Body of pancreas (tissue), 4 donors: ENCODE measurements at regions not wholly inside any gene's neighbourhood (a gene's known extent, or its start where the extent isn't known, plus 50 kb on each side); places are given as distances from the start of the nearest gene placed in this dataset.
"Not testable (repeated sequence)": the region's sequence is repeated elsewhere in the genome, so short reads cannot be mapped to it uniquely, and the experiment has no call there.

ENCODE experiments used
- ATAC-seq: fragments of 150-250 bp; one replicate; pipeline ENCODE4 v1.9.1; 2016
- DNase-seq, 4 donors: peaks; one replicate each; pipeline ENCODE4 v3.0.0-alpha.2; 2019
- H3K27ac ChIP-seq, 4 donors: fragments of 200-600 bp; sonication (generic); 1 replicate in 3 of 4; 2 replicates in 1 of 4; pipeline versions ENCODE4 v1.5.1 to v1.6.1; 2016 to 2019; ENCODE audit warnings: mild to moderate bottlenecking in 1 of 4, mixed read lengths in 1 of 4, moderate library complexity in 1 of 4
- H3K27me3 ChIP-seq, 2 donors: fragments of 200-600 bp; sonication (generic); one replicate each; pipeline ENCODE4 v1.6.0; 2016; ENCODE audit warnings: mild to moderate bottlenecking in 1 of 2
- H3K36me3 ChIP-seq, 2 donors: fragments of 200-600 bp; sonication (generic); replicated peaks in 1 of 2; 2 replicates each; pipeline ENCODE4 v1.5.1; 2016; ENCODE audit warnings: low read depth in 2 of 2; ENCODE audit not compliant: insufficient read depth in 1 of 2
- H3K4me1 ChIP-seq: fragments of 200-600 bp; sonication (generic); one replicate; pipeline ENCODE4 v1.6.0; 2016
- H3K4me3 ChIP-seq, 2 donors: fragments of 200-600 bp; sonication (generic); 1 replicate in 1 of 2; 2 replicates in 1 of 2; pipeline ENCODE4 v1.5.1; 2016 to 2019
- H3K9me3 ChIP-seq, 3 donors: fragments of 200-600 bp; sonication (generic); 1 replicate in 2 of 3; 2 replicates in 1 of 3; pipeline ENCODE4 v1.5.1; 2016
- POLR2A ChIP-seq, 3 donors: fragments of 450-650 bp; IDR thresholded peaks; one replicate each; pipeline ENCODE4 v1.6.1; 2016; ENCODE audit warnings: antibody characterized with exemption in 3 of 3, mild to moderate bottlenecking in 2 of 3
- WGBS, 2 donors: methylation state at CpG; one replicate each; pipeline ENCODE4 v1.1.5; 2017; 5-methylcytosine and 5-hydroxymethylcytosine counted together
- intact Hi-C: fragments of 100-400 bp; cut with DNase I; formaldehyde crosslinking; loops from one replicate; pipeline ENCODE4 v1.15.1; 2023
- TF ChIP-seq, protein P1 (sequence below), 7 experiments: fragments of 450-650 bp in 4 of 7; fragments of 200-600 bp in 3 of 7; sonication (generic) in 3 of 7; IDR thresholded peaks; one replicate each; pipeline ENCODE4 v1.5.1; 2016 to 2019; ENCODE audit warnings: antibody characterized with exemption in 7 of 7

DNA sequence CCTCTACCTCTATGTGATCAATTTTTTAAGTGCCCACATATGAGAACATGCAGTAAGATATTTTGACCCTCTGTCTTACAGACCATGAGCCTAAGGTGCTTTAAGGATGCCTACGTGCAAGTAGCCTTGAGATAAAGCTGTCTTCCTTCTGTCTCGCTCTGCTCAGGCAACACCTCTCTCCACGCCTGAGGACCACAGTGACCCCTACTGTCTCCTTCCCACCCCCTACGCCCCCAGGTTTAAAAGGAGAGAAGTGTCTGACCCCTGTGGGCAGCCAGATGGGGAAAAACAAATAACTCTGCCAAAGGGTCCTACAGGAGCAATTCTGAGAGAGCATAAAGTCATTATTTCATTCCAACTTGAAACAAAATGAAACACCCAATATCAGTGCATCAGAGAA is 286.4 kb upstream of the TMEM132C start:
- Histone ChIP-seq H3K27me3 (no peaks in the 10 kb centered on the region), H3K27ac (no peak overlapping the region), H3K36me3 (no peaks in the 10 kb centered on the region), H3K4me1 (no peaks in the 10 kb centered on the region), H3K4me3 (no peak overlapping the region), H3K9me3 (peaks cover 0 to 9% (median 0%) of the 10 kb centered on the region in 3 donors)
- TF ChIP-seq, protein P1, sequence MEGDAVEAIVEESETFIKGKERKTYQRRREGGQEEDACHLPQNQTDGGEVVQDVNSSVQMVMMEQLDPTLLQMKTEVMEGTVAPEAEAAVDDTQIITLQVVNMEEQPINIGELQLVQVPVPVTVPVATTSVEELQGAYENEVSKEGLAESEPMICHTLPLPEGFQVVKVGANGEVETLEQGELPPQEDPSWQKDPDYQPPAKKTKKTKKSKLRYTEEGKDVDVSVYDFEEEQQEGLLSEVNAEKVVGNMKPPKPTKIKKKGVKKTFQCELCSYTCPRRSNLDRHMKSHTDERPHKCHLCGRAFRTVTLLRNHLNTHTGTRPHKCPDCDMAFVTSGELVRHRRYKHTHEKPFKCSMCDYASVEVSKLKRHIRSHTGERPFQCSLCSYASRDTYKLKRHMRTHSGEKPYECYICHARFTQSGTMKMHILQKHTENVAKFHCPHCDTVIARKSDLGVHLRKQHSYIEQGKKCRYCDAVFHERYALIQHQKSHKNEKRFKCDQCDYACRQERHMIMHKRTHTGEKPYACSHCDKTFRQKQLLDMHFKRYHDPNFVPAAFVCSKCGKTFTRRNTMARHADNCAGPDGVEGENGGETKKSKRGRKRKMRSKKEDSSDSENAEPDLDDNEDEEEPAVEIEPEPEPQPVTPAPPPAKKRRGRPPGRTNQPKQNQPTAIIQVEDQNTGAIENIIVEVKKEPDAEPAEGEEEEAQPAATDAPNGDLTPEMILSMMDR (IDR thresholded peaks at IDR 0.05), result no peak
- no peak for TF ChIP-seq POLR2A (IDR thresholded peaks at IDR 0.05)
- DNase-seq (no peak), ATAC-seq (no peak)
- 47 to 50% methylated on average over 4 of the region's 4 CpGs for WGBS, 2 donors
- intact Hi-C loops, result no loop called here

DNA sequence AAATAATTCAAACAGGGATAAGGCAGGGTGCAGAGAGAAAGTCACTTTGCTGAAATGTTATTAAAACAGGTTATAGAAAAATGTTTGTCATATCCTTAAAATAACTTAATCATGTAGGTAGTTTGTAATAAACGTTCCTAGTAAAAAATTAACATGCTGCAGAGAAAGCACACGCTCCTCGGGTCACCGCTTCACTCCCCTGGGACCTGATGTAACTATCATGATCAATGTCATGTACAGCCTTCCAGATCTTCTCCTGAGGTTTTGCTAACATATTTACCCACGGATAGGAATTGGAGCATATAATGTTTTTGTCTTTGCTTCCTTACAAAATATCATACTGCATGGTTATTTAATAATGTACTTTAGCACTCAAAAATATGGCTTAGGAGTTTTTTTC is 285.1 kb upstream of the TMEM132C start:
- no peak for ATAC-seq
- no peak overlapping the region for H3K27ac ChIP-seq
- H3K4me3 ChIP-seq, result no peak overlapping the region
- no peaks in the 10 kb centered on the region for H3K4me1 ChIP-seq
- no peaks in the 10 kb centered on the region for H3K36me3 ChIP-seq
- no peaks in the 10 kb centered on the region for H3K27me3 ChIP-seq
- 51 to 57% methylated on average over 5 of the region's 5 CpGs for WGBS, 2 donors
- TF ChIP-seq, protein P1 (IDR thresholded peaks at IDR 0.05), result no peak
- no peak for TF ChIP-seq POLR2A (IDR thresholded peaks at IDR 0.05)
- peaks cover 0 to 9% (median 0%) of the 10 kb centered on the region in 3 donors for H3K9me3 ChIP-seq
- intact Hi-C loops, result no loop called here
- DNase-seq, result no peak

DNA sequence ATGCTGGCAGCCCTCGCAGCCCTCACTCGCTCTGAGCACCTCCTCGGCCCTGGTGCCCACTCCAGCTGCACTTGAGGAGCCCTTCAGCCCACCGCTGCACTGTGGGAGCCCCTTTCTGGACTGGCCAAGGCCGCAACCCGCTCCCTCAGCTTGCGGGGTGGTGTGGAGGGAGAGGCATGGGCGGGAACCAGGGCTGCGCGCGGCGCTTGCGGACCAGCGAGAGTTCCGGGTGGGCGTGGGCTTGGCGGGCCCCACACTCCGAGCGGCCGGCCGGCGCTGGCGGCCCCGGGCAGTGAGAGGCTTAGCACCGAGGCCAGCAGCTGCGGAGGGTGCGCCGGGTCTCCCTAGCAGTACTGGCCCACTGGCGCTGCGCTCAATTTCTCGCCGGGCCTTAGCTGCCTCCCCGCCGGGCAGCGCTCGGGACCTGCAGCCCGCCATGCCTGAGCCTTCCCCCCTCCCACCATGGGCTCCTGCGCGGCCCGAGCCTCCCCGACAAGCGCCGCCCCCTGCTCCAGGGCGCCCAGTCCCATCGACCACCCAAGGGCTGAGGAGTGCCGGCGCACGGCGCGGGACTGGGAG is 283.7 kb upstream of the TMEM132C start:
- intact Hi-C loops, H3K27me3 ChIP-seq, H3K4me3 ChIP-seq, H3K36me3 ChIP-seq, ATAC-seq, H3K4me1 ChIP-seq, DNase-seq, H3K27ac ChIP-seq, H3K9me3 ChIP-seq: not testable (repeated sequence)
- 83 to 92% methylated on average over 11 to 49 of the region's 50 CpGs for WGBS, 2 donors

DNA sequence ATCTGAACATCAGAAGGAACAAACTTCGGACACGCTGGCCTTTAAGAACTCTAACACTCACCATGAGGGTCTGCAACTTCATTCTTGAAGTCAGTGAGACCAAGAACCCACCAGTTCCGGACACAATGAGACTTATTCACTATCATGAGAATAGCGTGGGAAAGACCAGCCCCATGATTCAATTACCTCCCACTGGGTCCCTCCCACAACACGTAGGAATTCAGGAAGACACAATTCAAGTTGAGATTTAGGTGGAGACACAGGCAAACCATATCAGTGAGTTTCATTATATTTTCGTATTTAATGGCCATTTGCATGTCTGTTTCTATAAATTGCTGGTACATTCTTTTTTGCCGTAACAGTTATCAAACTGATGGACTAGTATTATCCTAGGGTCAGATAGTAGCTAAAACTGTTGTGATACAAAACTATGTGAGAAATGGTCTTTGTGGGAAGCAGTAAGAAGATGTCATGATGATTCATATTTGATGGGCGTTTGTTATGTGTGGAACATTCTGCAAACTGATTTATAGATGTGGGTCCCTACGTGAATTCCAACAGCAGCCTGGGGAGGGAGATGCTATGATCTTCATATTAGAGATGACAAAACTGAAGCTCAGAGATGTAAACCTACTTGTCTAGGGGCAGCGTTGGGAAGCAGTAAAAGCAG is 282.4 kb upstream of the TMEM132C start:
- ATAC-seq (no peak), DNase-seq (no peak)
- Histone ChIP-seq H3K27ac (no peak overlapping the region), H3K4me3 (no peak overlapping the region), H3K36me3 (no peaks in the 10 kb centered on the region), H3K9me3 (peaks cover 0 to 9% (median 0%) of the 10 kb centered on the region in 3 donors), H3K27me3 (no peaks in the 10 kb centered on the region), H3K4me1 (no peaks in the 10 kb centered on the region)
- 60 to 64% methylated on average over 10 of the region's 10 CpGs for WGBS, 2 donors
- intact Hi-C loops, result no loop called here
- TF ChIP-seq, protein P1 (IDR thresholded peaks at IDR 0.05), result no peak
- no peak for TF ChIP-seq POLR2A (IDR thresholded peaks at IDR 0.05)

DNA sequence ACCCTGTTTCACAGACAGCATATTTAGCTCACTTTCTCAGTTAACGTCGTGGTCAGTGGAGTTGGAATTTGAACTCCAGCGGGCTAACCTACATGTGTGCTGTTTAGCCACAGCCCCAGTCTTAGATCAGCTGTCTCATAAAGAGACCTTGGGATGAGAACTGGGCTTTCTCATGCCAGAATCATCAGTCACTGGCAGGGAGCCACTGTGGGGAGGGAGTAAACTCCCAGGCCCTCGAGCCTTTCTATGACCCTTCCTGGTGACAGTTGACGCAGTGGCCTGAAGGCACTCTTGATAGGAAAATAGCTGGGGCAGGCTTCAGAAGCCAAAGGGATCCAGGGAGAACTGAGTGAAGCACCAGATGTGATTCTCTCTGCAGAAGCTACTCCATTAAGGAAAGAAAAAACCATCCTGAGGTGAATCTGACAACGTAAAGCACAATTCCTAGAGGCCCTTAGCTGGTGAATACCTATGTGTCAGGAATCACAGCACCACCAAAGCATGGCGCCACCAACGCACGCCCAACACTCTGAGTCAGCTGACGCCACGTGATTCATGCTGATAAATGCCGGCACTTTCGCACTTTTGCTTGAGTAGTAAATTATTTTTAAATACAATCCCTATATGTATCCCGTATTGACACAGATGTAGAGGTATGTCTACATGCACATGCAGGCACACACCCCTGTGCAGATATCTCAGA is 279.6 kb upstream of the TMEM132C start:
- Histone ChIP-seq H3K9me3 (no peaks in the 10 kb centered on the region), H3K4me1 (no peaks in the 10 kb centered on the region), H3K27me3 (no peaks in the 10 kb centered on the region), H3K36me3 (no peaks in the 10 kb centered on the region), H3K27ac (no peak overlapping the region), H3K4me3 (no peak overlapping the region)
- ATAC-seq (no peak), DNase-seq (no peak)
- 60% methylated on average over 13 to 14 of the region's 14 CpGs for WGBS, 2 donors
- TF ChIP-seq, protein P1 (IDR thresholded peaks at IDR 0.05), result no peak
- TF ChIP-seq POLR2A (IDR thresholded peaks at IDR 0.05), result no peak
- intact Hi-C loops, result no loop called here
